Gastroesophageal sphincter (tissue), 4 donors: ENCODE measurements at regions not wholly inside any gene's neighbourhood (a gene's known extent, or its start where the extent isn't known, plus 50 kb on each side); places are given as distances from the start of the nearest gene placed in this dataset.

Experiments
- ATAC-seq: fragments of 150-250 bp; one replicate; pipeline ENCODE4 v1.9.1; 2016; ENCODE audit warnings: mild to moderate bottlenecking, moderate library complexity
- H3K27ac ChIP-seq, 4 donors: fragments of 200-600 bp; sonication (generic) in 3 of 4; 1 replicate in 3 of 4; 2 replicates in 1 of 4; pipeline ENCODE4 v1.5.1; 2016 to 2019
- H3K27me3 ChIP-seq: fragments of 200-600 bp; sonication (generic); one replicate; pipeline ENCODE4 v1.5.1; 2019
- H3K36me3 ChIP-seq, 2 donors: fragments of 200-600 bp; sonication (generic); one replicate each; pipeline ENCODE4 v1.5.1; 2019; ENCODE audit warnings: control low read depth in 1 of 2
- H3K4me1 ChIP-seq, 3 donors: fragments of 200-600 bp; sonication (generic); 1 replicate in 2 of 3; 2 replicates in 1 of 3; pipeline ENCODE4 v1.5.1; 2016 to 2019; ENCODE audit warnings: control low read depth in 2 of 3
- H3K4me3 ChIP-seq, 2 donors: fragments of 200-600 bp; sonication (generic); one replicate each; pipeline ENCODE4 v1.5.1; 2019; ENCODE audit warnings: mild to moderate bottlenecking in 1 of 2, moderate library complexity in 1 of 2
- H3K9me3 ChIP-seq, 3 donors: fragments of 200-600 bp; sonication (generic); one replicate each; pipeline ENCODE4 v1.5.1; 2017 to 2019; ENCODE audit warnings: control low read depth in 2 of 3
- EP300 ChIP-seq: sonication (generic); formaldehyde crosslinking; IDR thresholded peaks from one replicate; pipeline ENCODE4 v1.6.1; 2017; ENCODE audit warnings: antibody characterized with exemption, mild to moderate bottlenecking
- POLR2A ChIP-seq, 2 donors: fragments of 450-650 bp; IDR thresholded peaks; one replicate each; pipeline ENCODE4 v1.6.1; 2017; ENCODE audit warnings: antibody characterized with exemption in 2 of 2, mild to moderate bottlenecking in 2 of 2, moderate library complexity in 1 of 2
- POLR2AphosphoS5 ChIP-seq: sonication (generic); formaldehyde crosslinking; IDR thresholded peaks from one replicate; pipeline ENCODE4 v1.6.1; 2017; ENCODE audit warnings: antibody characterized with exemption
- WGBS, 2 donors: methylation state at CpG; one replicate each; pipeline ENCODE4 v1.1.5; 2018; ENCODE audit warnings: low coverage in 1 of 2; 5-methylcytosine and 5-hydroxymethylcytosine counted together
- TF ChIP-seq, protein P1 (sequence below), 4 experiments: fragments of 200-600 bp in 2 of 4; fragments of 450-650 bp in 2 of 4; sonication (generic) in 1 of 4; IDR thresholded peaks; one replicate each; pipeline ENCODE4 v1.5.1; 2017 to 2019; ENCODE audit warnings: antibody characterized with exemption in 4 of 4, mild to moderate bottlenecking in 2 of 4, moderate library complexity in 2 of 4

DNA sequence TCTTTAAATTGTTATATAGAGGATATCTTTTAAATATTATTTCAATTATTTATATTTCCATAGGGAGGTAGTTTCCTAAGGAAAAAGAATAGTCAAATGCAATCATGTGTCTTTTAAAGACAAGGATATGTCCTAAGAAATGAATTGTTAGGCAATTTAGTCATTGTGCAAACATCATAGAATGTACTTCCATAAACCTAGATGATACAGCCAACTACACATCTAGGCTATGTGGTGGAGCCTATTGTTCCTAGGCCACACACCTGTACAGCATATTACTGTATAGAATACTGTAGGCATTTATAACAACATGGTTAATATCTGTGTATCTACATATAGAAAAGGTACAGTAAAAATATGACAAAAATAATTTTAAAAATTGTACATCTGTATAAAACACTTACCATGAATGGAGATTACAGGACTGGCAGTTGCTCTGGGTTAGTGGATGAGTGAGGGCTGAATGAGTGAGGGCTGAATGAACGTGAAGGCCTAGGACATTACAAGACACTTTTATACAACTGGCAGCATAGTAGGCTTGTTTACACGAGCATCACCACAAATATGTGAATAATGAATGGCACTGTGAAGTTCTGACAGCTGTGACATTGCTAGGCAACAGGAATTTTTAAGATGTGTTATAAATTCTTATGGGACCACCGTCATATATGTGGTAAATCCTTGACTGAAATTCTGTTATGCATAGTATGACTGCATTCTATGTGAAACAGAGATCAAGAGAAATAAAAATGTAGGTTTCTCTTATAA is 1879.0 kb upstream of the RAG2 start:
- TF ChIP-seq, protein P1, sequence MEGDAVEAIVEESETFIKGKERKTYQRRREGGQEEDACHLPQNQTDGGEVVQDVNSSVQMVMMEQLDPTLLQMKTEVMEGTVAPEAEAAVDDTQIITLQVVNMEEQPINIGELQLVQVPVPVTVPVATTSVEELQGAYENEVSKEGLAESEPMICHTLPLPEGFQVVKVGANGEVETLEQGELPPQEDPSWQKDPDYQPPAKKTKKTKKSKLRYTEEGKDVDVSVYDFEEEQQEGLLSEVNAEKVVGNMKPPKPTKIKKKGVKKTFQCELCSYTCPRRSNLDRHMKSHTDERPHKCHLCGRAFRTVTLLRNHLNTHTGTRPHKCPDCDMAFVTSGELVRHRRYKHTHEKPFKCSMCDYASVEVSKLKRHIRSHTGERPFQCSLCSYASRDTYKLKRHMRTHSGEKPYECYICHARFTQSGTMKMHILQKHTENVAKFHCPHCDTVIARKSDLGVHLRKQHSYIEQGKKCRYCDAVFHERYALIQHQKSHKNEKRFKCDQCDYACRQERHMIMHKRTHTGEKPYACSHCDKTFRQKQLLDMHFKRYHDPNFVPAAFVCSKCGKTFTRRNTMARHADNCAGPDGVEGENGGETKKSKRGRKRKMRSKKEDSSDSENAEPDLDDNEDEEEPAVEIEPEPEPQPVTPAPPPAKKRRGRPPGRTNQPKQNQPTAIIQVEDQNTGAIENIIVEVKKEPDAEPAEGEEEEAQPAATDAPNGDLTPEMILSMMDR (IDR thresholded peaks at IDR 0.05): no peak
- no peak for TF ChIP-seq POLR2AphosphoS5
- no peak for TF ChIP-seq EP300
- TF ChIP-seq POLR2A (IDR thresholded peaks at IDR 0.05): no peak
- WGBS, 2 donors: 58 to 73% methylated on average over 3 of the region's 3 CpGs
- no peaks in the 10 kb centered on the region for H3K4me1 ChIP-seq
- H3K27me3 ChIP-seq: no peaks in the 10 kb centered on the region
- ATAC-seq: no peak
- H3K9me3 ChIP-seq: no peaks in the 10 kb centered on the region
- H3K36me3 ChIP-seq: no peaks in the 10 kb centered on the region
- no peak overlapping the region for H3K4me3 ChIP-seq
- no peak overlapping the region for H3K27ac ChIP-seq

DNA sequence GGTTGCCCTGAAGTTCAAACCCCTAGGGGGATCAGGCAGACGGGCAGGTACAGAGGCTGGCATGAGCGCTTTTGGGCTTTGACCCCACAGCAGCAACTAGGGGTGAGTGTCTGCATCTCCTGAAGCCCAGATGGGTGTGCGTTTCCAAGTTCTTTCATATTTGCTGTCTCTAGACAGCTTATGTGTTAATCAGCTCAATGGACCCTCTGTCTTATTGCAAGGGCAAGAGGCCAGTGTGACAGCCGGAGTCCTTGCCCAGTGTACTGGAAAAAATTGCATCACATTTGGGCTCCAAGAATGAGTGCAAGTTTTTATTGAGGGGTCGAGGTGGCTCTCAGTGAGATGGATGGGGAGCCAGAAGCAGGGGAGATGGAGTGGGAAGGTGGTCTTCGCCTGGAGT is 1863.7 kb upstream of the RAG2 start:
- no peak for ATAC-seq
- no peaks in the 10 kb centered on the region for H3K27me3 ChIP-seq
- 68 to 94% methylated on average over 3 to 6 of the region's 6 CpGs for WGBS, 2 donors

DNA sequence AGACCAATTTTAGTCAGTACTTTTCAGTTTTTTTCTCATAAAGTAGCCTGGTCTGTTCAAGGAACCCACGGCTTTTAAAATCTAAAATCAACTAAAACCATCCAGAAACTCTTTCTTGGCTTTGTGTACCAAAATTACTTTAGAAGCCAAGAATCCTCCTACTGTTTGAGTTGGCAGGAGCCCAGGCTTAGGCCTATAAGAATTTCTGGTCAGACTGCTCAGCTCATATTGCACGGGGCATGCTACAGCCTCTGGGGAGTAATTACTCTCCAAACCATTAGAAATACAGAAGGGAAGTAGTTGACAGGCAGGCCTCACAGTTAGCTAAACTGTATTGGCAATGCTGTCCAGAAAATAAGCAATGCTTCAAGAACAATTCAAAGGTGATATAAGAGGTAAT is 1862.9 kb upstream of the RAG2 start:
- no peak for ATAC-seq
- WGBS, 2 donors: 5 to 11% methylated on average over 2 of the region's 2 CpGs
- TF ChIP-seq POLR2A (IDR thresholded peaks at IDR 0.05): no peak
- no peak for TF ChIP-seq POLR2AphosphoS5
- TF ChIP-seq, protein P1 (IDR thresholded peaks at IDR 0.05): no peak
- TF ChIP-seq EP300: no peak
- no peaks in the 10 kb centered on the region for H3K9me3 ChIP-seq
- no peaks in the 10 kb centered on the region for H3K36me3 ChIP-seq
- no peak overlapping the region for H3K4me3 ChIP-seq
- no peaks in the 10 kb centered on the region for H3K27me3 ChIP-seq
- H3K27ac ChIP-seq: no peak overlapping the region
- H3K4me1 ChIP-seq: peaks cover 0 to 13% (median 0%) of the 10 kb centered on the region in 3 donors

More for the DNA sequence above, 1863.7 kb upstream of the RAG2 start:
- H3K4me1 ChIP-seq: peaks cover 0 to 13% (median 0%) of the 10 kb centered on the region in 3 donors
- TF ChIP-seq POLR2A (IDR thresholded peaks at IDR 0.05) (no peak), EP300 (no peak)
- TF ChIP-seq, protein P1 (IDR thresholded peaks at IDR 0.05): no peak
- no peak overlapping the region for H3K27ac ChIP-seq
- H3K9me3 ChIP-seq: no peaks in the 10 kb centered on the region
- no peak overlapping the region for H3K4me3 ChIP-seq
- no peaks in the 10 kb centered on the region for H3K36me3 ChIP-seq

DNA sequence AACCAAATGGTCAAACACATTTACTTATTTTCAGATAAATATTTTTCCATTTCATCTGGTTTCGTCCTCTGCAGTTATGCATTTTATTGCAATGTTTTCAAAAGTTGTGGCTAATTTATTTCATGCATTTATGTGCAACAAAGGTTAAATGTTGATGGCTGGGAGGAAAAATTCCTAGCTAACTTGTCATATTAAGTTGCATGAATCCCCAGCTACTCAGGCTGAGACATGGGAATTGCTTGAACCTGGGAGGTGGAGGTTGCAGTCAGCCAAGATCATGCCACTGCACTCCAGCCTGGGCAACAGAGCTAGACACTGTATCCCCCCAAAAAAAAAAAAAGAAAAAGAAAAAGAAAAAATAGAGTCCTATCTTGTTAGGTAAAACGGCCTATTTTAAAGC is 1862.4 kb upstream of the RAG2 start:
- Histone ChIP-seq H3K9me3 (no peaks in the 10 kb centered on the region), H3K4me3 (no peak overlapping the region), H3K27ac (no peak overlapping the region), H3K4me1 (peaks cover 0 to 13% (median 0%) of the 10 kb centered on the region in 3 donors), H3K27me3 (no peaks in the 10 kb centered on the region), H3K36me3 (no peaks in the 10 kb centered on the region)
- WGBS, 2 donors: 77 to 88% methylated on average over 2 of the region's 2 CpGs
- ATAC-seq: no peak
- TF ChIP-seq EP300: no peak
- no peak for TF ChIP-seq POLR2A (IDR thresholded peaks at IDR 0.05)
- TF ChIP-seq, protein P1 (IDR thresholded peaks at IDR 0.05): no peak
- TF ChIP-seq POLR2AphosphoS5: no peak

DNA sequence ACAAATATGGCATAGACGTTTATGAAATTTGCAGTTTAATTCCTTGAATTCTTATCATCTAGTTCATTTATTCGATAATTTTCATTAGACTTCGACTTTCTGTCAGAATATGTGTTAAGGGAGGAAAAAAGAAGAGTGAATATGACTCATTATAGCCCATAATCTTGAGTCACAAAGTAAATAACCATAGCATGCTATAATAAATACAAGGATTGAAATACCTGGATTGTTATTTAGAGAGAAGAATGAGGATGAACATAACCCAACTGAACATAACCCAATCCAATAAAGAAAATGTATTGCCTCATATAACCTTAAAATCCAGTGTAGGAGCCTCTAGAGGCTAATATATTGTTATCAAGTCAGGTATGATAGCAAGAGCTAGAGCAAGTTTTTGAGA is 1858.3 kb upstream of the RAG2 start:
- Histone ChIP-seq H3K27ac (no peak overlapping the region), H3K9me3 (no peaks in the 10 kb centered on the region), H3K4me1 (peaks cover 0 to 11% (median 0%) of the 10 kb centered on the region in 3 donors), H3K27me3 (no peaks in the 10 kb centered on the region), H3K4me3 (no peak overlapping the region), H3K36me3 (no peaks in the 10 kb centered on the region)
- WGBS, 2 donors: 73 to 80% methylated on average over 3 of the region's 3 CpGs
- no peak for ATAC-seq
- TF ChIP-seq, protein P1 (IDR thresholded peaks at IDR 0.05): no peak
- no peak for TF ChIP-seq EP300
- no peak for TF ChIP-seq POLR2AphosphoS5
- TF ChIP-seq POLR2A (IDR thresholded peaks at IDR 0.05): no peak
